PC-9 (cell line): ENCODE measurements at regions not wholly inside any gene's neighbourhood (a gene's known extent, or its start where the extent isn't known, plus 50 kb on each side); places are given as distances from the start of the nearest gene placed in this dataset.

Source experiments
- BruUV-seq: library from RNA; stranded (reverse); fragments of 400-500 nt; replicated peaks from 2 replicates; lab custom pipeline; 2021; lab: Mats Ljungman, UMichigan
- CTCF ChIA-PET: fragments of 300-600 bp; sonication (Branson Sonifier 250); formaldehyde crosslinking; loops from one replicate; lab custom pipeline; 2022; ENCODE audit warnings: antibody characterized with exemption; lab: Charles Lee
- POLR2A ChIA-PET: fragments of 300-600 bp; sonication (Branson Sonifier 250); formaldehyde crosslinking; loops from one replicate; lab custom pipeline; 2022; ENCODE audit warnings: antibody characterized with exemption; ENCODE audit not compliant: unreplicated experiment; lab: Charles Lee
- DNase-seq, 2 experiments: peaks; one replicate each; pipeline versions ENCODE4 v3.0.0 to v3.0.0-alpha.2; 2015 to 2022; ENCODE audit warnings: mixed read lengths in 1 of 2
- H2AFZ ChIP-seq: fragments of 200-600 bp; sonication (generic); 2 replicates; pipeline ENCODE4 v1.8.1; 2017; ENCODE audit warnings: antibody characterized with exemption
- H3F3A ChIP-seq: fragments of 200-600 bp; sonication (generic); 2 replicates; pipeline ENCODE4 v1.8.1; 2017; ENCODE audit warnings: antibody characterized with exemption, mild to moderate bottlenecking, low read depth; ENCODE audit not compliant: insufficient read depth
- H3K27ac ChIP-seq: fragments of 200-600 bp; sonication (generic); 2 replicates; pipeline ENCODE4 v1.6.1; 2016; ENCODE audit warnings: mixed run types
- H3K27me3 ChIP-seq: fragments of 200-600 bp; sonication (generic); 2 replicates; pipeline ENCODE4 v1.6.1; 2016; ENCODE audit warnings: low read depth, mixed run types; ENCODE audit not compliant: insufficient read depth
- H3K36me3 ChIP-seq: fragments of 200-600 bp; sonication (generic); 2 replicates; pipeline ENCODE4 v1.6.1; 2016; ENCODE audit warnings: low read depth, mixed run types
- H3K4me1 ChIP-seq: fragments of 200-600 bp; sonication (generic); replicated peaks from 2 replicates; pipeline ENCODE4 v1.6.1; 2016; ENCODE audit warnings: mixed run types; ENCODE audit not compliant: insufficient read depth
- H3K4me2 ChIP-seq: fragments of 200-600 bp; sonication (generic); 2 replicates; pipeline ENCODE4 v1.6.1; 2017; ENCODE audit warnings: mixed run types
- H3K4me3 ChIP-seq: fragments of 200-600 bp; sonication (generic); 2 replicates; pipeline ENCODE4 v1.6.1; 2016; ENCODE audit warnings: mixed run types
- H3K79me2 ChIP-seq: fragments of 200-600 bp; sonication (generic); 2 replicates; pipeline ENCODE4 v1.6.1; 2017; ENCODE audit warnings: low read depth, mixed run types
- H3K9me2 ChIP-seq: fragments of 200-600 bp; sonication (generic); 2 replicates; pipeline ENCODE4 v1.8.1; 2017; ENCODE audit warnings: mild to moderate bottlenecking; ENCODE audit not compliant: insufficient read depth
- H3K9me3 ChIP-seq: fragments of 200-600 bp; sonication (generic); 2 replicates; pipeline ENCODE4 v1.8.1; 2016; ENCODE audit warnings: low read depth; ENCODE audit not compliant: insufficient read depth
- H4K20me1 ChIP-seq: fragments of 200-600 bp; sonication (generic); 2 replicates; pipeline ENCODE4 v1.8.1; 2017; ENCODE audit not compliant: insufficient read depth
- CTCF ChIP-seq: fragments of 200-600 bp; sonication (generic); conservative IDR thresholded peaks from 2 replicates; pipeline ENCODE4 v1.6.1; 2017; ENCODE audit warnings: mixed run types, antibody characterized with exemption, mild to moderate bottlenecking, moderate library complexity
- EZH2 ChIP-seq: fragments of 200-600 bp; sonication (generic); IDR thresholded peaks from 2 replicates; pipeline ENCODE4 v1.8.0; 2017; ENCODE audit warnings: antibody characterized with exemption, low read depth
- intact Hi-C: fragments of 100-400 bp; cut with micrococcal nuclease; formaldehyde crosslinking; loops from one replicate; pipeline ENCODE4 v1.10.0; 2022; ENCODE audit not compliant: unreplicated experiment

GRCh38 chr15:93413745-93414144 lies 324.7 kb upstream of the RGMA start:
- POLR2A ChIA-PET: no interaction called here
- Histone ChIP-seq H3K9me3 (no peaks in the 10 kb centered on the region), H3K27ac (no peak overlapping the region), H3K9me2 (no peaks in the 10 kb centered on the region), H3K4me1 (no peaks in the 10 kb centered on the region), H2AFZ (no peak overlapping the region), H3K4me3 (no peak overlapping the region), H3F3A (no peaks in the 10 kb centered on the region), H3K36me3 (no peaks in the 10 kb centered on the region), H4K20me1 (no peaks in the 10 kb centered on the region), H3K27me3 (peaks cover 80% of the 10 kb centered on the region), H3K79me2 (no peaks in the 10 kb centered on the region), H3K4me2 (no peak overlapping the region)
- no peak for DNase-seq
- intact Hi-C loops: no loop called here
- BruUV-seq: no TSS peak
- CTCF ChIA-PET: no interaction called here
- TF ChIP-seq CTCF (no peak), EZH2 (no peak)

DNA sequence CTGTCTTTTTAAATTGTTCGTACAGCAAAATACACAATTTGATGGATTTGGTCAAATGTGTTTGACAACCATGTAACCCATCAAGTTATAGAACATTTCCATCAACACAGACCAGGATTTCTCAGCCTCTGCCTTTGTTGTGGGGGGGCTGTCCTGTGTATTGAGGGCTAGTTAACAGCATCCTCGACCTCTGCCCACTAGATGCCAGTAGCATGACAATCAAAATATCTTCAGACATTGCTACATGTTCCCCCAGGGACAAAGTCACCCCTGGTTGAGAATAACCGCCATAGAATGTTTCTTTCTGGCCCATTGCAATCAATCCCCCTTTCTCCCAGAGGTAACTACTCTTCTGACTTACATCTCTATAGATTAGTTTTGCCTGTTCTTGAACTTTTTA lies 310.1 kb upstream of the RGMA start:
- DNase-seq: no peak

DNA sequence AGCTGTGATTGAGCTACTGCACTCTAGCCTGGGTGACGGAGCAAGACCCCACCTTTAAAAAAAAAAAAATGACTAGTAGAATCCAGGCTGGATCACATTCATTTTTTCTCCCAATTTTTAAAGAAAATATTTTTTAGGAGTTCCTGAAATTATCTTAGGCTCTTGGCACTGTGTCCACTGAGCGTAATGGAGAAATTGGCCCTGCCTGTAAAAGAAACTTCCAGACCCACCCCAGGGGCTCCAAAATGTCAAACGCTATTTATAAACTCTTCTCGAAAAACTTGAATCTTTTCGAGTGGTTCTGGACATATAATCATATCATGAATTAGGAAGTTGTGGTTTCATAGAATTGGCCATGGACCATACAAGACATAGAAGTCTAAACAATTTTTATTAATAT lies 300.2 kb upstream of the RGMA start:
- Histone ChIP-seq H3K36me3 (no peaks in the 10 kb centered on the region), H3K9me2 (no peaks in the 10 kb centered on the region), H3K4me2 (no peak overlapping the region), H2AFZ (no peak overlapping the region), H3K9me3 (no peaks in the 10 kb centered on the region), H3K4me3 (no peak overlapping the region), H3F3A (no peaks in the 10 kb centered on the region), H3K27me3 (peaks cover 18% of the 10 kb centered on the region), H3K4me1 (no peaks in the 10 kb centered on the region), H3K79me2 (no peaks in the 10 kb centered on the region), H4K20me1 (no peaks in the 10 kb centered on the region), H3K27ac (no peak overlapping the region)
- intact Hi-C loops: no loop called here
- CTCF ChIA-PET: no interaction called here
- TF ChIP-seq EZH2 (no peak), CTCF (no peak)
- BruUV-seq: no TSS peak
- no peak for DNase-seq
- POLR2A ChIA-PET: no interaction called here

More for the DNA sequence above, 310.1 kb upstream of the RGMA start:
- Histone ChIP-seq H3K9me2 (no peaks in the 10 kb centered on the region), H3K79me2 (no peaks in the 10 kb centered on the region), H3F3A (no peaks in the 10 kb centered on the region), H3K36me3 (no peaks in the 10 kb centered on the region), H2AFZ (no peak overlapping the region), H3K4me2 (no peak overlapping the region), H3K27ac (no peak overlapping the region), H3K4me3 (no peak overlapping the region), H3K9me3 (no peaks in the 10 kb centered on the region), H3K4me1 (no peaks in the 10 kb centered on the region), H4K20me1 (no peaks in the 10 kb centered on the region), H3K27me3 (peaks cover 18% of the 10 kb centered on the region; the same call in 1 of the 2 replicates)
- no TSS peak for BruUV-seq
- POLR2A ChIA-PET: no interaction called here
- CTCF ChIA-PET: no interaction called here
- intact Hi-C loops: no loop called here
- no peak for TF ChIP-seq CTCF
- no peak for TF ChIP-seq EZH2
